AG09319 (cell line): ENCODE measurements at regions not wholly inside any gene's neighbourhood (a gene's known extent, or its start where the extent isn't known, plus 50 kb on each side); places are given as distances from the start of the nearest gene placed in this dataset.
A peak's percentile ranks its signal among the peaks of the same experiment; 100 is the strongest.

Source experiments
- DNase-seq: peaks from one replicate; pipeline ENCODE4 v3.0.0-alpha.2; 2010; ENCODE audit warnings: low read depth; ENCODE audit errors: extremely low read depth
- TF ChIP-seq, protein P1 (sequence below): IDR thresholded peaks from 2 replicates; pipeline ENCODE4 v1.5.1; 2011; ENCODE audit warnings: low read depth, mild to moderate bottlenecking, inconsistent platforms, low read length, moderate library complexity

DNA sequence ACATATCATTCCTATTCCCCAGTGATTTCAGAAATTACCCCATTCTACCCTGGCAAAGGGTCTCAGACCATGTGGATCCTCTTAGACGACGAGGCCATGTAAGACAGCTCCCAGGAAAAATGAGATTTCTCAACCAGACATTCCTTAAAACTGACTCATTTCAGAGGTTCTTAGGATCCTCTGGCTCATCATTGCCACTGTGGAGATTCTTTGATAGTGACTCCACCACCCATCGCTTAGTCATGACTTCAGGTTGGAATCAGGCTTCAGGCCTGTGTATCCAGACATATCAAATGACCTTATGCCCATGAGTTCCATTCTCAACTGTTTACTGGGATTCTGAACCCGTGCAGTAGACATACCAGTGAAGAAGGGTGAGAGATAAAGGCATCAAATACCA is 245.6 kb upstream of the TCF4 start:
- TF ChIP-seq, protein P1, sequence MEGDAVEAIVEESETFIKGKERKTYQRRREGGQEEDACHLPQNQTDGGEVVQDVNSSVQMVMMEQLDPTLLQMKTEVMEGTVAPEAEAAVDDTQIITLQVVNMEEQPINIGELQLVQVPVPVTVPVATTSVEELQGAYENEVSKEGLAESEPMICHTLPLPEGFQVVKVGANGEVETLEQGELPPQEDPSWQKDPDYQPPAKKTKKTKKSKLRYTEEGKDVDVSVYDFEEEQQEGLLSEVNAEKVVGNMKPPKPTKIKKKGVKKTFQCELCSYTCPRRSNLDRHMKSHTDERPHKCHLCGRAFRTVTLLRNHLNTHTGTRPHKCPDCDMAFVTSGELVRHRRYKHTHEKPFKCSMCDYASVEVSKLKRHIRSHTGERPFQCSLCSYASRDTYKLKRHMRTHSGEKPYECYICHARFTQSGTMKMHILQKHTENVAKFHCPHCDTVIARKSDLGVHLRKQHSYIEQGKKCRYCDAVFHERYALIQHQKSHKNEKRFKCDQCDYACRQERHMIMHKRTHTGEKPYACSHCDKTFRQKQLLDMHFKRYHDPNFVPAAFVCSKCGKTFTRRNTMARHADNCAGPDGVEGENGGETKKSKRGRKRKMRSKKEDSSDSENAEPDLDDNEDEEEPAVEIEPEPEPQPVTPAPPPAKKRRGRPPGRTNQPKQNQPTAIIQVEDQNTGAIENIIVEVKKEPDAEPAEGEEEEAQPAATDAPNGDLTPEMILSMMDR = no peak
- peak; percentile 85 for DNase-seq

DNA sequence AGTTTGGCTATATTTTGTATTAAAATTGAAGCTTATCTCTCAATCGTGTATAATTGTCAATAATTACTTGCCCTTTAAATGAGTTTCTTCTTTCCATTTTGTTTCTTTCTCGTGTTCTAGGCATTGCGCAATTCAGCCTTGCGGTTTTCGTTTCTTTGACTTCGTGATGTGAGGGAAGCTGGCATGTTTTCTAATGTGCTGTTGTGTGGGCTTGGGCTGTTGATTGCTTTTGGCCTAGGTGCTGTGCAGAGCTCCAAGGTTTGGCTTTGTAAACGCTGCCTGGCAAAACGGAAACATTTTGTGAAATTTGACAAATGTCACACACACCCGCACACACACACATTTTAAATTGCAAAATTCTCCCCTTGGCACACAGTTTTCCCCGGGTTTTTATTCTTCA is 242.6 kb upstream of the TCF4 start:
- TF ChIP-seq, protein P1 = no peak
- DNase-seq = peak; percentile 16

DNA sequence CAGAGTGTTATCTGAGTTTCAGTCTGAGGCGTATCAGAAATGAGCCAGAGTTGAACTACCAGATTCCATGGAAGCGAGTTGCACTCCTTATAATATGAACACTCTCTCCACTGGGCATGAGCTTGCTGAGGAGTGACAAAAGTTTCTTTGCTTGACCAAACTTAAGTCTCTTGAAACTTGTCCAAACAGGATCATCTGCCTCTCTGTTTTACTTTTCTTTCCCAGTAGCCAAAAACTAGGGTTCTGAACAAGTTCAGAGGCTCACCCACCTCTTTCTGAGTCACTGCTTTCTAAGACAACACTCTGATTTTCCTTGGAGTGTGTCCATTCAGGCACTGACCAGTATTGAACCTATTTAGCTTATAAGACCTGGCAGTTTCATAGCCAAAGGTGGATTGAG is 233.2 kb upstream of the TCF4 start:
- TF ChIP-seq, protein P1 = no peak
- no peak for DNase-seq

DNA sequence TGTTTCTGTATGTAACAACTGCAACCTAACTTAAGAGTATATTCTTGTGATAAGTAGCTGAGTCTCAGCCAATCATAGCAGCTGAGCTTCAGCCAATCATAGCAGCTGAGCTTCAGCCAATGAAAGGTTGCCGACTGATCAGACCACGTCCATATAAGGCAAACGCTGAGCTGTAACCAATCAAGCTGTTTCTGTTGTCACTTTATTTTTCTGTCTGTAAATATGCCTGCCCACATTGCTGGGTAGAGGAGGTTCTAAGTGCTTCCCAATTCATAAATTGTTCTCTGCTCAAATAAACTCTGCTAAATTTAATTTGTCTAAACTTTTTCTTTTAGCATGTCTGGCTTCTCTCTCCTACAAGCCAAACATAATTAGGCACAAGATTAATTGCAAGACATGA is 231.5 kb upstream of the TCF4 start:
- TF ChIP-seq, protein P1 = no peak

DNA sequence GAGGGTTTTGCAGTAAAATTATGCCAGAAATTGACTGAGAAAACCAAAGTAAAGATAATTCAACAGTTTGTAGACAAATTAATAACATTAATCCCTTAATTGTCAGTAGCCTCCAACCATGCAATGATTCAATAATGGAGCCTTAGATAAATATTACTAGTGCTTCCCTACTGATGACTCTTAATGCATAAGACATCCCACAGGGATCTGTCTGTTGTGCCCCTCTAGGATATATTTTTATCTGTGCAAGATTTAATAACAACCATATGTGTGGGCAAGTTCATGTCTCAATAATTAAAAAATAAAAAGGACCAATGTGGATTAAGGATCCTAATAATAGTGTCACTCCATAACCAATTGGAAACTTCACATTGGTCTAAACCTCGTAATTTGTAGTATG is 230.3 kb upstream of the TCF4 start:
- TF ChIP-seq, protein P1 = no peak
- DNase-seq = no peak

More for the DNA sequence above, 231.5 kb upstream of the TCF4 start:
- no peak for DNase-seq

DNA sequence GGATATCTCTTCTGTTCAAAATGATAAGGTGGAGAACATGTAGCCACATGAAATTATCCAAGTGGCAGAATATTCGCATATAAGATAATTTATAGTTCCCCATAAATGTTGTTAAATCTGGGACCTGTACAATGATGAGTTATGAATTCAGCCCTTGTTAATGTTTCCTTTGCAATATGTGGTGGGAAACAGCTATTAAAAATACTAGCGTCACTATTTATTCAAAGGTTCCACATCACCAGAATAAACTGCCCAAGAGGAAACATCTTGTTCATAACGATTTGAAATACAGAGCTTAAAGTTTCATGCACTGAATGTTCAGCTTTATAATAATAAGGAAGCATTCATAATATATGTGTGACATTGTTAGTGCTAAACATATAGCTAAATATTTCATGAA is 223.9 kb upstream of the TCF4 start:
- DNase-seq = no peak
- TF ChIP-seq, protein P1 = no peak

DNA sequence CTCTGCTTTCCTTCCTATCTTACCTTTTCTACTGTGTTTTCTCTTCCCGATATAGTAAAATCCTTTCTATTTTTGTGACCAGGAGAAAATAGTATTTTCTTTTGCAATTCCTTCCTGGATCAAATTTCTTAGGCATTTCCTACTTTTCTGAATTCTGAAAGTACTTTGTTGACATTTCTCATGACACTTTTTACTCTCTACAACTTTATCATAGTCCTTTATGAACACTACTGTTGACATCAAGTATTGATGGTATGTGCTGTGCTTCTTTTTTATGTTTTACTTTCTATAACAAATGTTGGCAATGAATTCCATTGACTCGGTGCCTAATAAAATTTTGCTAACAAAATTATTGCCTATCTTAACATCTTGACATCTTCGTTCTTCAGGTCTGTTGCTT is 217.7 kb upstream of the TCF4 start:
- TF ChIP-seq, protein P1 = no peak
- no peak for DNase-seq
